GM18519 (cell line): ENCODE measurements at regions not wholly inside any gene's neighbourhood (a gene's known extent, or its start where the extent isn't known, plus 50 kb on each side); places are given as distances from the start of the nearest gene placed in this dataset.
"Not testable (repeated sequence)": the region's sequence is repeated elsewhere in the genome, so short reads cannot be mapped to it uniquely, and the experiment has no call there.

Source experiments
- ATAC-seq: cut with Tn5 transposase; IDR thresholded peaks from one replicate; pipeline ENCODE4 v1.9.1; 2021; ENCODE audit warnings: mild to moderate bottlenecking, moderate library complexity; ENCODE audit not compliant: unreplicated experiment, low FRiP score

GRCh38 chr11:36741515-36741914 is 143.5 kb upstream of the RAG2 start:
- no peak for ATAC-seq

- no peak for ATAC-seq
These were observed 140.3 kb upstream of the RAG2 start for GRCh38 chr11:36738292-36738861.

- ATAC-seq = no peak
These were observed 138.1 kb upstream of the RAG2 start for GRCh38 chr11:36736103-36736502.

- not testable (repeated sequence) for ATAC-seq
These were observed 135.7 kb upstream of the RAG2 start for GRCh38 chr11:36733721-36734120.

GRCh38 chr11:36730761-36731160 is 132.7 kb upstream of the RAG2 start:
- ATAC-seq = no peak

DNA sequence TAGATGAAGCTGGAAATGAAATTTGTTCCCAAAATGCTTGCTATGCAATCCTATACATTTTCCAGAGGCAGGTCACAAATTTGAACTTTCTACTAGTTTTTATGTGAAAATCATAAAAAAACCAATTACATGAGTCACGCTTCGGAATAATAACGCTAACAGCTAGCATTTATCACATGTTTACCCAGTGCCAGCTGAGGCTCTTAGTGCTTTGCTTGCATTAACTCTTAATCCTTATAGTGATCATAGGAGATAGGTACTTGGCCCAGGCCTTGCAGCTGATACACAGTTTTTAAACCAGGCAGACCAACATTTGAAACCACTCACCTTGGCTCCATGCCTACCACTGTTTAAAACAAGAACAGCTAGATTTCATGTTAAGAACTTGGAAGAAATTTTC is 131.8 kb upstream of the RAG2 start:
- no peak for ATAC-seq

DNA sequence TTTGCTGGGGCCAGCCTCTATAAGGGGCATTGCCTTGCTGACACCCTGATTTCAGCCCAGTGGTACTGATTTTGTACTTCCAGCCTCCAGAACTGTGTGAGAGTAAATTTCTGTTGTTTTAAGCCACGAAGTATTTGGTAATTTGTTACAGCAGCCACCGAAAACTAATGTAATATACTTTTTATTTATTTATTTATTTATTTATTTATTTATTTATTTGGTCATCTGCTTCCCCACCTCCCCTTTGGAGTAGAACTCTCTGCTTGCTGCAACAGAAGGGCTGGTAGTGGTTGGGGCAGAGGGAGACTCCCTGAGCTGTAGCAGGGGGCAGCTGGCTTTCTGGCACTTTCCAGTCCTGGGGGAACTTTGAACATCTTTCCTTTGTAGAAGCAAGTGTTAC is 128.4 kb upstream of the RAG2 start:
- ATAC-seq = no peak

GRCh38 chr11:36724742-36725385 is 126.8 kb upstream of the RAG2 start:
- peak; percentile 85 for ATAC-seq

DNA sequence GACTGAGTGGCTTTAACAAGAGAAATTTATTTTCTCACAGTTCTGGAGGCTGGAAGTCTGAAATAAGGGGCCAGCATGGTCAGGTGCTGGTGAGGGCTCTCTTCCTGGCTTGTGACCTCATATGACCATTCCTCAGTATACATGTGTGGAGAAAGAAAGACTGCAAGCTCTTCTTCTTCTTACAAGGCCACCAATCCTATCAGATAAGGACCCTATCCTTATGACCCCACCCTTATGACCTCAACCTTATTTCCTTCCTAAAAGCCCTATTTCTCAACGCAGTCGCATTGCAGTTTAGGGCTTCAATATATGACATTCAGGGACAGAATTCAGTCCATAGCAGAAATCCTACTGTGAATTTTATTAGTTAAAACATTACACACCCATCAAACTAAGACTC is 124.4 kb upstream of the RAG2 start:
- no peak for ATAC-seq

GRCh38 chr11:36719358-36720107 is 121.5 kb upstream of the RAG2 start:
- ATAC-seq = no peak

DNA sequence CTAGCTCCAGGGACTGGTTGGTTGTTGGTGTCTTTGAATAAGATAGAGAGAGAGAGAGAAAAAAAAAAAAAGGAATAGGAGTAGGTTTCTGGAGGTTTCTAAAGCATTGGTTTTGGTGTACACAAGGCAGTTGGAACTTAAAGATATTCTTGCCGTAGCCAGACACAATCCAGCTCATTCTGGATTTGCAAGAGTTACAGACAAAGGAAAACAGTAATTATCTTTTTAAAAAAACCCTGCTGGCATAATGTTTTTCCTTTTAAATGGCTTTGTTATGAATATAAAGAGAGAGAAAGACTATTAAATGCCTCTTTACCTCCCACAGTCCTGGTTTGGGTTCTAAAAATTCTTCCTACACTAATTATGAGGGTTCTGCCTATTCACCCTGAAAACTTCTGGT is 120.4 kb upstream of the RAG2 start:
- no peak for ATAC-seq

- ATAC-seq = no peak
These were observed 115.7 kb upstream of the RAG2 start for GRCh38 chr11:36713715-36714114.

GRCh38 chr11:36711104-36711825 is 113.2 kb upstream of the RAG2 start:
- peak; percentile 54 for ATAC-seq
